ENCODE measurements at regions not wholly inside any gene's neighbourhood (a gene's known extent, or its start where the extent isn't known, plus 50 kb on each side); places are given as distances from the start of the nearest gene placed in this dataset.

- Mint-ChIP-seq H3K9me3 (ENCODE audit: unreplicated experiment) (no peaks in the 10 kb centered on the region), H3K4me1 (ENCODE audit: low read depth, unreplicated experiment) (peaks cover 16% of the 10 kb centered on the region), H3K27ac (ENCODE audit: unreplicated experiment) (no peak overlapping the region), H3K27me3 (ENCODE audit: unreplicated experiment) (peaks cover 2% of the 10 kb centered on the region), H3K36me3 (ENCODE audit: unreplicated experiment) (no peaks in the 10 kb centered on the region), H3K4me3 (ENCODE audit: unreplicated experiment) (no peak overlapping the region)
- TF ChIP-seq CTCF (IDR thresholded peaks at IDR 0.05; ENCODE audit: partially characterized antibody, unreplicated experiment) = no peak
- DNase-seq = no peak
Observed at GRCh38 chr1:193584731-193585239, 398.4 kb upstream of the B3GALT2 start.

- Mint-ChIP-seq H3K4me1 (ENCODE audit: low read depth, unreplicated experiment) (no peaks in the 10 kb centered on the region), H3K4me3 (ENCODE audit: unreplicated experiment) (no peak overlapping the region), H3K9me3 (ENCODE audit: unreplicated experiment) (no peaks in the 10 kb centered on the region), H3K27ac (ENCODE audit: unreplicated experiment) (no peak overlapping the region), H3K27me3 (ENCODE audit: unreplicated experiment) (no peaks in the 10 kb centered on the region), H3K36me3 (ENCODE audit: unreplicated experiment) (no peaks in the 10 kb centered on the region)
- DNase-seq = no peak
- no peak for TF ChIP-seq CTCF (IDR thresholded peaks at IDR 0.05; ENCODE audit: partially characterized antibody, unreplicated experiment)
Observed at GRCh38 chr1:193581341-193581740, 394.9 kb upstream of the B3GALT2 start.

- H3K9me3 Mint-ChIP-seq (ENCODE audit: unreplicated experiment) = no peaks in the 10 kb centered on the region
- no peaks in the 10 kb centered on the region for H3K36me3 Mint-ChIP-seq (ENCODE audit: unreplicated experiment)
- no peak overlapping the region for H3K4me3 Mint-ChIP-seq (ENCODE audit: unreplicated experiment)
- H3K27me3 Mint-ChIP-seq (ENCODE audit: unreplicated experiment) = no peaks in the 10 kb centered on the region
- no peaks in the 10 kb centered on the region for H3K4me1 Mint-ChIP-seq (ENCODE audit: low read depth, unreplicated experiment)
- no peak for TF ChIP-seq CTCF (IDR thresholded peaks at IDR 0.05; ENCODE audit: partially characterized antibody, unreplicated experiment)
- no peak overlapping the region for H3K27ac Mint-ChIP-seq (ENCODE audit: unreplicated experiment)
- DNase-seq = no peak
Observed at GRCh38 chr1:193580419-193580818, 394.0 kb upstream of the B3GALT2 start.

- H3K27ac Mint-ChIP-seq (ENCODE audit: unreplicated experiment) = no peak overlapping the region
Observed at GRCh38 chr1:193579323-193579722, 392.9 kb upstream of the B3GALT2 start.

GRCh38 chr1:193574913-193575312 lies 388.5 kb upstream of the B3GALT2 start:
- Mint-ChIP-seq H3K4me1 (ENCODE audit: low read depth, unreplicated experiment) (no peaks in the 10 kb centered on the region), H3K27me3 (ENCODE audit: unreplicated experiment) (no peaks in the 10 kb centered on the region), H3K27ac (ENCODE audit: unreplicated experiment) (no peak overlapping the region), H3K9me3 (ENCODE audit: unreplicated experiment) (no peaks in the 10 kb centered on the region), H3K4me3 (ENCODE audit: unreplicated experiment) (no peak overlapping the region), H3K36me3 (ENCODE audit: unreplicated experiment) (peaks cover 4% of the 10 kb centered on the region)
- no peak for TF ChIP-seq CTCF (IDR thresholded peaks at IDR 0.05; ENCODE audit: partially characterized antibody, unreplicated experiment)
- no peak for DNase-seq

More at GRCh38 chr1:193579323-193579722, 392.9 kb upstream of the B3GALT2 start:
- DNase-seq = no peak
- Mint-ChIP-seq H3K36me3 (ENCODE audit: unreplicated experiment) (no peaks in the 10 kb centered on the region), H3K9me3 (ENCODE audit: unreplicated experiment) (no peaks in the 10 kb centered on the region), H3K27me3 (ENCODE audit: unreplicated experiment) (no peaks in the 10 kb centered on the region), H3K4me3 (ENCODE audit: unreplicated experiment) (no peak overlapping the region), H3K4me1 (ENCODE audit: low read depth, unreplicated experiment) (no peaks in the 10 kb centered on the region)
- TF ChIP-seq CTCF (IDR thresholded peaks at IDR 0.05; ENCODE audit: partially characterized antibody, unreplicated experiment) = no peak
